K562 (cell line): ENCODE measurements at regions not wholly inside any gene's neighbourhood (a gene's known extent, or its start where the extent isn't known, plus 50 kb on each side); places are given as distances from the start of the nearest gene placed in this dataset.

Source experiments
- ATAC-seq: fragments of 200-7000 bp; cut with Tn5 transposase; 3 replicates; pipeline ENCODE4 v1.9.1; 2020; ENCODE audit warnings: moderate library complexity
- BruUV-seq: library from RNA; stranded (reverse); fragments of 400-500 nt; replicated peaks from 2 replicates; lab custom pipeline; 2021; lab: Mats Ljungman, UMichigan
- CTCF ChIA-PET: fragments of 300-600 bp; formaldehyde crosslinking; extraction: SDS; loops from one replicate; lab custom pipeline; 2021; ENCODE audit warnings: low intra/inter-chr PET ratio; lab: Yijun Ruan, JAX
- POLR2A ChIA-PET: fragments of 300-600, 350-650 bp; sonication (Branson Sonifier 250); formaldehyde crosslinking; extraction: SDS; loops from one replicate; lab custom pipeline; 2021; ENCODE audit warnings: antibody characterized with exemption, inconsistent platforms; lab: Yijun Ruan, JAX
- DNase-seq, 4 experiments: peaks; one replicate each; pipeline versions ENCODE4 v3.0.0 to v3.0.0-alpha.2; 2011 to 2018; ENCODE audit warnings: low spot score in 3 of 4, mixed read lengths in 3 of 4; ENCODE audit errors: extremely low read depth in 1 of 4
- FAIRE-seq: peaks from 2 replicates; lab custom pipeline; 2011; peaks lifted over from hg19 to GRCh38; lab: Jason Lieb, UNC
- H2AFZ ChIP-seq: 2 replicates; pipeline ENCODE4 v1.6.0; 2011; ENCODE audit warnings: low read depth, low read length, control low read depth, inconsistent platforms
- H3K27ac ChIP-seq: fragments of 200-600 bp; 3 replicates; pipeline ENCODE4 v1.8.0; 2011; ENCODE audit warnings: low read depth, mild to moderate bottlenecking, control low read depth, inconsistent platforms, low read length, moderate library complexity, mixed read lengths; ENCODE audit errors: extremely low read depth
- H3K27me3 ChIP-seq, 2 experiments: fragments of 300-600 bp in 1 of 2; 2 replicates in 1 of 2; 3 replicates in 1 of 2; pipeline versions ENCODE4 v1.6.0 to v1.8.0; 2011; ENCODE audit warnings: inconsistent platforms in 2 of 2, low read length in 2 of 2, mild to moderate bottlenecking in 1 of 2, mixed read lengths in 1 of 2, moderate library complexity in 1 of 2; ENCODE audit not compliant: control insufficient read depth in 2 of 2, insufficient read depth in 2 of 2
- H3K36me3 ChIP-seq: fragments of 300-600 bp; 3 replicates; pipeline ENCODE4 v1.8.0; 2011; ENCODE audit warnings: mild to moderate bottlenecking, low read length, inconsistent platforms; ENCODE audit not compliant: control insufficient read depth, insufficient read depth
- H3K4me1 ChIP-seq, 2 experiments: fragments of 200-600 bp in 1 of 2; replicated peaks in 1 of 2; 2 replicates in 1 of 2; 3 replicates in 1 of 2; pipeline versions ENCODE4 v1.5.1 to v1.8.0; 2011; ENCODE audit warnings: inconsistent platforms in 2 of 2, low read length in 2 of 2, mild to moderate bottlenecking in 1 of 2, mixed read lengths in 1 of 2, moderate library complexity in 1 of 2; ENCODE audit not compliant: control insufficient read depth in 2 of 2, insufficient read depth in 2 of 2
- H3K4me2 ChIP-seq: 2 replicates; pipeline ENCODE4 v1.6.1; 2011; ENCODE audit warnings: low read length, control low read depth, inconsistent platforms, mixed read lengths; ENCODE audit not compliant: insufficient read depth
- H3K4me3 ChIP-seq: fragments of 200-600 bp; sonication (generic), shearing (Covaris generic); 2 replicates; pipeline ENCODE4 v1.5.1; 2016; ENCODE audit warnings: control low read depth, inconsistent platforms
- H3K79me2 ChIP-seq: fragments of 200-600 bp; 3 replicates; pipeline ENCODE4 v1.8.0; 2011; ENCODE audit warnings: low read length, inconsistent platforms; ENCODE audit not compliant: control insufficient read depth, insufficient read depth
- H3K9ac ChIP-seq, 2 experiments: 2 replicates each; pipeline versions ENCODE4 v1.6.0 to v1.6.1; 2011; ENCODE audit warnings: low read depth in 2 of 2, low read length in 2 of 2, control low read depth in 1 of 2, inconsistent platforms in 1 of 2, mild to moderate bottlenecking in 1 of 2, mixed read lengths in 1 of 2; ENCODE audit not compliant: insufficient read depth in 1 of 2
- H3K9me1 ChIP-seq: one replicate; pipeline ENCODE4 v1.6.0; 2011; ENCODE audit warnings: inconsistent platforms, mild to moderate bottlenecking, low read length, moderate library complexity; ENCODE audit not compliant: control insufficient read depth, insufficient read depth
- H3K9me3 ChIP-seq: replicated peaks from 2 replicates; pipeline ENCODE4 v1.5.1; 2011; ENCODE audit warnings: low read depth, low read length, inconsistent platforms; ENCODE audit not compliant: control insufficient read depth, insufficient read depth
- H4K20me1 ChIP-seq: replicated peaks from 2 replicates; pipeline ENCODE4 v1.6.1; 2011; ENCODE audit warnings: low read length, inconsistent platforms, mixed read lengths; ENCODE audit not compliant: control insufficient read depth, insufficient read depth
- FOXJ3 ChIP-seq: sonication (generic); formaldehyde crosslinking; IDR thresholded peaks from 2 replicates; pipeline ENCODE4 v1.4.0; 2020; ENCODE audit warnings: mild to moderate bottlenecking, missing genetic modification reagents
- GATAD2B ChIP-seq: fragments of 450-650 bp; IDR thresholded peaks from 2 replicates; pipeline ENCODE4 v1.6.1; 2017; ENCODE audit warnings: mild to moderate bottlenecking, borderline replicate concordance
- GTF2F1 ChIP-seq: IDR thresholded peaks from 2 replicates; pipeline ENCODE4 v1.6.1; 2011; ENCODE audit warnings: low read depth, low read length, improper control_type of control experiment
- SRF ChIP-seq, 2 experiments: fragments of 250-450, 450-650 bp in 1 of 2; sonication (Bioruptor Pico) in 1 of 2; sonication (generic) in 1 of 2; formaldehyde crosslinking; IDR thresholded peaks; 2 replicates each; pipeline versions ENCODE4 v1.5.0 to v1.5.1; 2020 to 2022; ENCODE audit warnings: mild to moderate bottlenecking in 1 of 2, missing genetic modification reagents in 1 of 2
- ZNF133 ChIP-seq: fragments of 250-450 bp; sonication (Bioruptor Pico); IDR thresholded peaks from 2 replicates; pipeline ENCODE4 v1.4.0; 2020; ENCODE audit warnings: mild to moderate bottlenecking
- WGBS: fragments of 100-300 bp; shearing (Covaris generic); methylation state at CpG from one replicate; pipeline ENCODE4 v1.1.6; 2016; ENCODE audit warnings: low coverage, mixed read lengths; ENCODE audit not compliant: insufficient coverage; ENCODE audit errors: missing lambda C conversion rate; 5-methylcytosine and 5-hydroxymethylcytosine counted together
- in situ Hi-C: fragments of 300-500 bp; cut with MboI; formaldehyde crosslinking; loops from 4 replicates; pipeline ENCODE4 v1.15.0; 2018; ENCODE audit warnings: inconsistent platforms, mixed read lengths
- intact Hi-C: fragments of 100-400 bp; cut with micrococcal nuclease; formaldehyde crosslinking; loops from 2 replicates; pipeline ENCODE4 v1.14.2; 2022
- TF ChIP-seq, protein P1 (sequence below): fragments of 250-450 bp; sonication (Bioruptor Pico); IDR thresholded peaks from 2 replicates; pipeline ENCODE4 v1.5.0; 2020; ENCODE audit warnings: mild to moderate bottlenecking, borderline replicate concordance
- TF ChIP-seq, protein P2 (sequence below): fragments of 450-650 bp; formaldehyde crosslinking; IDR thresholded peaks from 2 replicates; pipeline ENCODE4 v1.4.0; 2020; ENCODE audit warnings: mild to moderate bottlenecking, mixed read lengths

DNA sequence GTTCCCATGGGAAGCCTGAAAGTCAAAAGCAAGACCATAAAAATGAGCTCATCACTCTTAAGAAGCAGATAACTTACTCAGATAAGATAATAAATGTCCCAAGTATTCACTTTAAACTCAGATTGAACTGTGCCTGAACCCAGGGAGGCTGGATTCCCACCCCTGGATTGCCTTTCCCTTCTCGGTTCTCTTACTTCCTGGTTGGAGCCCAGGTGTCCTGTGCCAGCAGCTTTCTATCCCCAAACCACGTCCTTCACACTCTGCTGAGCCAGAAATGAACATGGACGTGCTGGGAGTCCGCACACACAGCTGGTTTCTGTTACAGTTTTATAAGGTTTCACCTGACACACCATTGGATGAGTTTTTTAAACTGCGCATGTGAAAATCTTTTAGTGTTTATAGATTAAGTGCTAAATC, 636.2 kb upstream of the IGFBP3 start:
- ATAC-seq, result no peak
- in situ Hi-C loops (no loop called here), intact Hi-C loops (no loop called here)
- no peaks in the 10 kb centered on the region for H3K9me3 ChIP-seq
- H3K79me2 ChIP-seq, result no peaks in the 10 kb centered on the region
- no peaks in the 10 kb centered on the region for H3K4me1 ChIP-seq
- H3K27me3 ChIP-seq, result no peaks in the 10 kb centered on the region
- POLR2A ChIA-PET, result no interaction called here
- no peak overlapping the region for H3K4me2 ChIP-seq
- H3K9ac ChIP-seq, result no peak overlapping the region
- no peak for DNase-seq
- CTCF ChIA-PET, result no interaction called here
- H3K4me3 ChIP-seq, result no peak overlapping the region
- TF ChIP-seq ZNF133, result no peak
- no peak for TF ChIP-seq GTF2F1
- no peak for TF ChIP-seq SRF (CRISPR knock-in tag; IDR thresholded peaks at IDR 0.05)
- TF ChIP-seq, protein P1, sequence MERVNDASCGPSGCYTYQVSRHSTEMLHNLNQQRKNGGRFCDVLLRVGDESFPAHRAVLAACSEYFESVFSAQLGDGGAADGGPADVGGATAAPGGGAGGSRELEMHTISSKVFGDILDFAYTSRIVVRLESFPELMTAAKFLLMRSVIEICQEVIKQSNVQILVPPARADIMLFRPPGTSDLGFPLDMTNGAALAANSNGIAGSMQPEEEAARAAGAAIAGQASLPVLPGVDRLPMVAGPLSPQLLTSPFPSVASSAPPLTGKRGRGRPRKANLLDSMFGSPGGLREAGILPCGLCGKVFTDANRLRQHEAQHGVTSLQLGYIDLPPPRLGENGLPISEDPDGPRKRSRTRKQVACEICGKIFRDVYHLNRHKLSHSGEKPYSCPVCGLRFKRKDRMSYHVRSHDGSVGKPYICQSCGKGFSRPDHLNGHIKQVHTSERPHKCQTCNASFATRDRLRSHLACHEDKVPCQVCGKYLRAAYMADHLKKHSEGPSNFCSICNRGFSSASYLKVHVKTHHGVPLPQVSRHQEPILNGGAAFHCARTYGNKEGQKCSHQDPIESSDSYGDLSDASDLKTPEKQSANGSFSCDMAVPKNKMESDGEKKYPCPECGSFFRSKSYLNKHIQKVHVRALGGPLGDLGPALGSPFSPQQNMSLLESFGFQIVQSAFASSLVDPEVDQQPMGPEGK (CRISPR knock-in tag), result no peak
- no peak for TF ChIP-seq FOXJ3 (CRISPR knock-in tag)
- TF ChIP-seq, protein P2, sequence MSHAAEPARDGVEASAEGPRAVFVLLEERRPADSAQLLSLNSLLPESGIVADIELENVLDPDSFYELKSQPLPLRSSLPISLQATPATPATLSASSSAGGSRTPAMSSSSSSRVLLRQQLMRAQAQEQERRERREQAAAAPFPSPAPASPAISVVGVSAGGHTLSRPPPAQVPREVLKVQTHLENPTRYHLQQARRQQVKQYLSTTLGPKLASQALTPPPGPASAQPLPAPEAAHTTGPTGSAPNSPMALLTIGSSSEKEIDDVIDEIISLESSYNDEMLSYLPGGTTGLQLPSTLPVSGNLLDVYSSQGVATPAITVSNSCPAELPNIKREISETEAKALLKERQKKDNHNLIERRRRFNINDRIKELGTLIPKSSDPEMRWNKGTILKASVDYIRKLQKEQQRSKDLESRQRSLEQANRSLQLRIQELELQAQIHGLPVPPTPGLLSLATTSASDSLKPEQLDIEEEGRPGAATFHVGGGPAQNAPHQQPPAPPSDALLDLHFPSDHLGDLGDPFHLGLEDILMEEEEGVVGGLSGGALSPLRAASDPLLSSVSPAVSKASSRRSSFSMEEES (CRISPR knock-in tag), result no peak
- no peak for TF ChIP-seq GATAD2B
- no peak overlapping the region for H3K27ac ChIP-seq
- WGBS, result 15% methylated on average over 5 of the region's 5 CpGs
- no peak for FAIRE-seq
- no peak overlapping the region for H2AFZ ChIP-seq
- no peaks in the 10 kb centered on the region for H3K36me3 ChIP-seq
- no TSS peak for BruUV-seq
- no peaks in the 10 kb centered on the region for H4K20me1 ChIP-seq
- H3K9me1 ChIP-seq, result no peaks in the 10 kb centered on the region
